ENCODE measurements at regions not wholly inside any gene's neighbourhood (a gene's known extent, or its start where the extent isn't known, plus 50 kb on each side); places are given as distances from the start of the nearest gene placed in this dataset.
"Not testable (repeated sequence)": the region's sequence is repeated elsewhere in the genome, so short reads cannot be mapped to it uniquely, and the experiment has no call there.

GRCh38 chr1:98325646-98326440, 335.7 kb upstream of the SNX7 start:
- FAIRE-seq, result no peak

DNA sequence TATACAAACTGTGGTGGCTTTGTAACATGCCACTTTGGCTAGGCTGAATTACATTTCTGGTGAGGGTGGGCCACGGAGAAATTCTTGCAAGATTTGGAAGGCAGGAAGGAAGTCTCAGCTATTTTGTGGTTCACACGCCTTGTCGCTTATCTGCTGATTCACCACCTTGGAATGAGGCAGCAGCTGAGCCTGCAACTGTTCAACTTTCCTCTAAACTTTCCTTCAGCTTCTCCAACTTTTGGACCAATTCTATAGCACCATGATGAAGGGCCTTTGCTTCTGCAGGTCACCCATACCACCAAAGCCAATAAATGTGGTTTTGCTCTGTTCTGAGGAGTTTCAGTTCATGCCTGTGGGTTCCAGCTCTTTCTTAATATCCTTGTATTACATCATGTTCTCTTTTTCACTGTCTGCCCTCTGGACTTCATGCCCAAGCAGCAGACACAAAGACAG, 337.6 kb upstream of the SNX7 start:
- no peak for FAIRE-seq

GRCh38 chr1:98323388-98323787, 338.1 kb upstream of the SNX7 start:
- no peak for FAIRE-seq

- FAIRE-seq, result no peak
Observed at GRCh38 chr1:98322966-98323365, 338.6 kb upstream of the SNX7 start.

DNA sequence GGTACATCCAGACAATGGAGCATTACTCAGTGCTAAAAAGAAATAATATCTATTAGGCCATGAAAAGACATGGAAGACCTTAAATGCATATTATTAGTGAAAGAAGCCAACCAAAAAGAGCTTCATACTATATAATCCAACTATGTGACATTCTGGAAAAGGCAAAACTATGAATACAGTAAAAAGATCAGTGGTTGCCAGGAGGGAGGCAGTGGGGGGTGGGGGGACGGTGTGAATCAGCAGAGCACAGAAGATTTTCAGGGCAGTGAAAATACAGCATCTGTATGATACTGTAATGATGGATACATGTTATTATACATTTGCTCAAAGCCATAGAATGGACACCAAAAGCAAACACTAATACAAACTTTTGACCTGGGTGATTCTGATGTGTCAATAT, 339.4 kb upstream of the SNX7 start:
- FAIRE-seq, result no peak

DNA sequence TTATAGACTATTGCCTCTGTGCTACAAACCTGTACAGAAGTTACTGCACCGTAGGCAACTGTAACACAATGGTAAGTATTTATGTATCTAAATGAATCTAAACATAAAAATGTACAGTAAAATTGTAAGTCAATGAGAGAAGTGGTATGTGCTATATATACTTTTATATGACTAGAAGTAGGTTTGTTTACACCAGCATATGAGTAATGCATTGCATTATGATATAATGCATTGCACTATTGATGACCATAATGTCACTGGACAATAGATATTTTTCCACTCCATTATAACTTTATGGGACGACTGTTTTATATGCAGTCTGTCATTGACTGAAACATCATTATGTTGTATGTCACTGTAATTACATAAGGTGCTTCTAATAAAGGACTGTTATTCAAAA, 340.3 kb upstream of the SNX7 start:
- no peak for FAIRE-seq

DNA sequence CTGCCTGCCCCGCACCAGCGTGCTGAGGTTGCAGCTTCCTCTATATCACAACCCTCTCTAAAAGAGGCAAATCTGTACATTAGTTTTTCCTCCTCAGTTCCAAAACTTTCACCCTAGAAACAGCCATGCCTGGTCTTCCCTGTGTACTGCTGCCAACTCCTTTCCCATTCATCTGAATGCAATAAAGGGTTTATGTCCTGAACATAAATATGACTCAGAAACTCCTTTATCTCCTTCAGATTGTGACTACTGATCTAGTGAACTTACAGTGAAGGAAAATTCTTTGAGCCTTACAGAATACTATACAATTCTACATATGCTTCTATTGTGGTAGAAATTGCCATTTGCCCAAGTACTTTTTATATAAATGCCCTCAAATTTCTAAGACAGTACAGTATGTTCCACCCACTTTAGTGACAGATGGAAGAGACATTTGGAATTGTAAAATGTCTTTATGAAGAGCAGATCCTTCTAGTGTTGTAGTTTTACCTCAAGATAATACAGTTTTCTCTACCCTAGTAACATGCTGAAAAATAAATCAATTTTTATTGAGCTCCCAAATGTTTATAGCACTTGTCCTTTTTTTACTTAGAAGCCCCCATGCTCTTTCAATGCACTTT, 345.1 kb upstream of the SNX7 start:
- no peak for FAIRE-seq

DNA sequence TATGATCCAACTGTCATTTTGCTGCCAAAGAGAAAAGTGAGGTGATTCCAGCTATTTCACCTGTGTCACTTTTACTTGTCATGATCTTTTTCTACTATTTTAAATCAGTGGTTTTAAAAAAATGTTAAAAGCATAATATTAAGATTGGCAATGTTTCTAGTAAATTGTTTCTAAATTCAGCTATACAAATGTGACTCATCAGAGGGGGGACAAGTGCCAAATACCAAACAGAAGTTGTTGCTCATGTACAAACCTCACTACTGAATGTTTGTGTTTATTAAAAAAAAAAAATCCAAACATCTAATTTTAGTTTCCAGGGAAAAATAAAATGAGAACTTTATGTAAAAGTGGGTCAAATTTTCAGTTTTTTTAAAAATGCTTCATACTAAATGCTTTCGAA, 346.2 kb upstream of the SNX7 start:
- peak; percentile 60 for FAIRE-seq

GRCh38 chr1:98314601-98315000, 346.9 kb upstream of the SNX7 start:
- FAIRE-seq, result no peak

DNA sequence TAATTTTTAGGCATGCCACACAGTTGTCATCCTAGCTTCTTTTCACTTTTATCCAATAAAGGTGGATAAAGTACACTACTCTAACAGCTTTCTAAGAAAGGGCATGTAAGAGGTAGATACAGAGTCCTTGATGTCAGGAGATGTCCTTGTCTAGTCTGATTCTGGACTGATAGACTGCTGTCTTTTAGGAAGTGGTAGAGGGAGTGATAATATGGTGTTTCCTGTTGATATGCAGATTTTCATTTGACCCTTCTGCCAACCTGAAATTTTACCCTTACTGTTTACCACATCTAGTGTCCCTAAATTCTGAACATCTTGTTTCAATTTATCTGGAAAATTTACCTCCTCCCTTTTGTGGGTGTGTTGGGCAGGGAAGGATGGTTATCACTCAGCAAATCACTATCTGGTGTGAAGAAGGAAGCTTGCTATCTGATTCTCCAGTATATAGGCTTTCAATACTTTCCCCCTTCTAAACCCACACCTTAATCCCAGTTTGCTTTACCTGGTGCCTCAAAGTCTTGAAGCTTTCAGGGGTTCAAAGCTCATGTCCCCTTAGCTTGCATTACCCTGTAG, 354.9 kb upstream of the SNX7 start:
- no peak for FAIRE-seq

GRCh38 chr1:98305362-98305761, 356.2 kb upstream of the SNX7 start:
- FAIRE-seq, result no peak

DNA sequence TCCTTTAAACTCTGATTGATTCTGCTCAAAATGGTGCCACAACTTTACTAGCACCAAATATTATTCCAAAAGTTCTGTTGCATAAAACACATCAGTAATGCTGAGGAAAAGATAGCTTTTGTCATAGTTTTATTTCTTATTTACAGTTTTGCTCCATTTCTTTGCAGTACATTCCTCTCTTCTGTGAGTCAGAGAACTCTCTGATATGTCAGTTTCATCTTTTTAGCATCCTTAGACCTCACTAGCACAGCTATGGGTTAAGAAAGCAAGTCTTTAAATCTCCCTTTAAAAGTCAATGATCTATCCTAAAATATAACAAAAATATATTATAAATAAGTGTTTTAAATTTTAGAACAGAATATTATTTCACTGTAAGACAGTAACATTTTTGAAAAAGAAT, 356.6 kb upstream of the SNX7 start:
- no peak for FAIRE-seq

- FAIRE-seq, result no peak
Observed at GRCh38 chr1:98299861-98300260, 361.7 kb upstream of the SNX7 start.

GRCh38 chr1:98299313-98299712, 362.2 kb upstream of the SNX7 start:
- no peak for FAIRE-seq

- no peak for FAIRE-seq
Observed at GRCh38 chr1:98298319-98298718, 363.2 kb upstream of the SNX7 start.

DNA sequence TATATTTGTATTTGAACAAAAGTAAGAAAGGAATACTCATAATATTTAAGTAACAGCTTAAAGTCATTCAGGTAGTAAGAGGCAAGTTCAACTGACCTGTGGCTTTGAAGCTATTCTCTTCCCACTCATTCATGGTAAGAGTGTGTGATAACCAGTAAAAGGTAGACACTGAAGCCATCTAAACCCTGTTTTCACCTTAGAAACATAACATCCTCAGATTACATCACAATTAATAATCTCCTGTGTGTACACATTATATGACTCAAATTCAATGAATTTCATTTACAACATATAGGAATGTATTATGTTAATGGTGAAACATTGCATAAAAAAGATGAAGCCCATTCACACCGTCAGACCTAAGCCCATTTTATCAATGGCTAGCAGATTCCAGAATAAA, 364.8 kb upstream of the SNX7 start:
- no peak for FAIRE-seq

- FAIRE-seq, result no peak
Observed at GRCh38 chr1:98294127-98294526, 367.4 kb upstream of the SNX7 start.

DNA sequence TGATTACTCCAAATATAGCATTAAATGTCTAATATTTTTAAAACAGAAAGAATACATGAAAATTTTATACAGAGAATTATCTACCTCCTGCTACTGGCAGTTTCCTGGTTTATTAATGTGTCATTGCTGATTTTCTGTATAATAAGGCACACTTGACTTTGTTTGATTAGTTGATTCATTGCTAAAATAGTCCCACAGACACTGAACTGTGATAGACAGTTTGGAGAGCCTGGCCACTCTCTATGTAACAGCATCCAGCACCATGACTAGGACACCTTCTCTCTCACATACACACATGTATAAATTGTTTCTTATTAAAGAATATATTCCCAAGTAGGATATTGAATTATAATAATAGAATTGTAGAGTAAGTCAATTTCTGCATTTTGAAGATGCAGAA, 368.5 kb upstream of the SNX7 start:
- FAIRE-seq, result no peak

- FAIRE-seq, result no peak
Observed at GRCh38 chr1:98289311-98289710, 368.5 kb upstream of the DPYD start.

DNA sequence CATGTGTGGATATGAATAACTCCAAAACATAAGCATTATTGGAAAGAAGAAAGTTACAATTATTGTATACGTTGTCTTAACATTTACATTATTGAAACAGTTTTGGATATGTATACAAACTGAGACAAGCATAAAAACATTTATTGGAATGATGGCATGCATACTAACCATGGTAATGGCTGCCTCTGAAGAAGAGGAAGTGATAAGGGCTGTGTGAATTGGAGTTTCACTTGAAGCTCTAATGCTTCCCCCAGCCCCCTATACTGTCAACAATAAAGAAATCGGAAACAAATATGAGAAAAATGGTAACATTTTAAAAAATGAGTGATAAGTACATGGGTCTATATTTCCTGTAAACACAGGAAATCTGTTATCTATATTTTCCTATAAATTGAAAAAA, 367.7 kb upstream of the DPYD start:
- no peak for FAIRE-seq

GRCh38 chr1:98287626-98288025, 366.8 kb upstream of the DPYD start:
- FAIRE-seq, result no peak

GRCh38 chr1:98286656-98287055, 365.8 kb upstream of the DPYD start:
- FAIRE-seq, result no peak

- FAIRE-seq, result not testable (repeated sequence)
Observed at GRCh38 chr1:98285286-98285685, 364.5 kb upstream of the DPYD start.

- no peak for FAIRE-seq
Observed at GRCh38 chr1:98280049-98280448, 359.2 kb upstream of the DPYD start.
